NCI-H1417 (cell line): ENCODE measurements at regions not wholly inside any gene's neighbourhood (a gene's known extent, or its start where the extent isn't known, plus 50 kb on each side); places are given as distances from the start of the nearest gene placed in this dataset.
A peak's percentile ranks its signal among the peaks of the same experiment; 100 is the strongest.

Source experiments
- DNase-seq, 3 experiments: peaks; one replicate each; lab custom pipeline; 2025; lab: John Stamatoyannopoulos, UW

- DNase-seq, result no peak
Observed at GRCh38 chr10:121099592-121099991, 248.4 kb downstream of the WDR11 start.

- DNase-seq, result no peak
Observed at GRCh38 chr10:121101561-121101960, 250.4 kb downstream of the WDR11 start.

DNA sequence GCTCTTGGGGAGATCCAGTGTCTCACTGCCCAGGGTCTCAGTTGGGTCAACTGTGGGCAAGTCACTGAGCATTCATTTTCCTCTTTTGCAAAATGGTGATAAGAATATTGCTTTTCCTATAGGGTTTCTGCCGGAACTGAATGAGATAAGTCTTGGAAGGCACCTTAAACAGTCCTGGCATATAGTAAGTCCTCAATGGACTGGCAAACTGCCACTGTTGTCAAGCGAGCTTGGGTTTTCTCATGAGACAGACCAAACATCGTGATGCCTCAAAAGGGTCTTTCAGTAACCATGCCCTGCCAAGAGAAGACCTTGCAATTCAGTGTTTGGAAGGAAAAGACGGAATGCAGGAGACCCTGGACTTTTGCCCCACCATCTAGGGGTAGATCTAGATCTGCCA is 251.5 kb downstream of the WDR11 start:
- DNase-seq, result no peak

DNA sequence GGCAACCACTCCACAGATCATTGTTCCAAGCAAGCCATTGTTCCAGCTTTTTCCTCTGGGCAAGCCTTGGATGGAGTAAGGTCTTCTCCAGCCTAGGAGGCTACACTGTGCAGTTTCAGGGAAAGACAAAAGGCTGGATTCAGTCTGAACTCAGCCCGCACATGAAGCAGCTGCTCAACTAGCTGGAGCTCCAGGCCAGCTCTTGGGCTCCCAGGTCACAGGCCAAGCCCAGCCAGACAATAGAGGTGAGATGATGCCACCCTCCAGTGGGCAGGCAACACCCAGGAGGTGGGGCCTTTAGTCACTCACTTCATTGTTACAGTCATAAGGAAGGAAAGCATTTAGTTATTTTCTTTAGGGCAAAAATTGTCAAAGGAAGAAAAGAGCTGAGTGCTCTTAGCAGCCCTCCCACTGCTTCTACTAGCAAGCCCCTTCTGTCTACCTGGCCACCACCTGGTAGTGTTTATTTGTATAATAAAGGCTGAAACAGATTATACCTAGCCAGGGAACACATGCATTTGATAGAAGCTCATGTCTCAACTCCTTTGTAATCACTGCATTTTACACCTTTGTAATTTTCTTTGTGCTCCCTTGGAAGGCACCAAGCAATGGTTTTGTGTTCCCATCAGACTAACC is 253.4 kb downstream of the WDR11 start:
- DNase-seq, result peak in 2 of 3 experiments; percentile 7 to 16

DNA sequence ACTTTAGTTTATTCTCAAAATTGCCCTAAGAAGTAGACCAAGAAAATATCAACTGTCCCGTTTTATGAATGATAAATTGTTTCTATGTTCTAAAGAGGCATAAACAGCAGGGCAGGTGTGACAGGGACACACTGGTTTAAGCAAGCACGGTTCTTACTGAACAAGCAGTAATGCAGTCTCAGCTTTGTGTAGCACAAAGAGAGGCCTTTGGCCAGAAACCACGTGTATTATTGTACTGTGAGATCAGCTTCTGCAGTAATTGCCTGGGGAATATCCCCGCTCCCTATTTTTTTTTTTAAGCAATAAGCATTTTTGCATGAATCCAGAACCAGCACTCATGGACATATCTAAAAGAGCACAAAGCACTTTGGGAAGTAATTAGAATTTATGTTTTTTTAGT is 255.4 kb downstream of the WDR11 start:
- no peak for DNase-seq

DNA sequence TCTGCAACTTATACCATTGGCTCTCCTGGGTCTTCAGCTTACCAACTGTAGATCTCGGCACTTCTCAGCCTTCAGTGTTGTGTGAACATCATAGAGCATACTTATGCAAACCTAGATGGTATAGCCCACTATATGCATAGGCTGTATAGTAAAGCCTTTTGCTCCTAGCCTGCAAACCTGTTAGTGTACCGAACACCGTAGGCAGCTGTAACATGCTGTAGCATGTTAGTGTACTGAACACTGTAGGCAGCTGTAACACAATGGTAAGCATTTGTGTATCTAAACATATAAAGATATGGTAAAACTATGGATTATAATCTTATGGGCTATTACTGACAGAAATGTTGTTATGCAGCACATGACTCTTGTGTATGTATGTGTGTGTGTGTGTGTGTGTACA is 256.9 kb downstream of the WDR11 start:
- no peak for DNase-seq

DNA sequence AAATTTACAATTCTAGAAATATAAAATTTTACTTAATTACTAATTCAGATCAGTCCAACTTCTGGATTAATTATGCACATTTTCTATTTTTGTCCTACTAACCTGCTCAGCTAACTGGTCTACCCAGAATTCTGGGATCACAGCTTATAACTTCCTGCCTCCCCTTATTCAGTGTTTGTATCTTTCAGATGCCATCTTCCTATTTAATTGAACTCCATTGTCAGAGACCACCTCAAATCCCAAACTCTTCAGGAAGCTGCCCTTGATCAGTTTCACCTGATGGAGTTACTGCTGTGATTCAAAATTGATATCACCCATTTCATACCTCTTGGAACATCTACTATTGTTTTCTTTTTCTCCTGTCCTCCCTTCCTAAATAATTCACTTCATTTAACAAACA is 259.2 kb downstream of the WDR11 start:
- DNase-seq, result no peak

- no peak for DNase-seq
Observed at GRCh38 chr10:121112136-121112535, 261.0 kb downstream of the WDR11 start.

DNA sequence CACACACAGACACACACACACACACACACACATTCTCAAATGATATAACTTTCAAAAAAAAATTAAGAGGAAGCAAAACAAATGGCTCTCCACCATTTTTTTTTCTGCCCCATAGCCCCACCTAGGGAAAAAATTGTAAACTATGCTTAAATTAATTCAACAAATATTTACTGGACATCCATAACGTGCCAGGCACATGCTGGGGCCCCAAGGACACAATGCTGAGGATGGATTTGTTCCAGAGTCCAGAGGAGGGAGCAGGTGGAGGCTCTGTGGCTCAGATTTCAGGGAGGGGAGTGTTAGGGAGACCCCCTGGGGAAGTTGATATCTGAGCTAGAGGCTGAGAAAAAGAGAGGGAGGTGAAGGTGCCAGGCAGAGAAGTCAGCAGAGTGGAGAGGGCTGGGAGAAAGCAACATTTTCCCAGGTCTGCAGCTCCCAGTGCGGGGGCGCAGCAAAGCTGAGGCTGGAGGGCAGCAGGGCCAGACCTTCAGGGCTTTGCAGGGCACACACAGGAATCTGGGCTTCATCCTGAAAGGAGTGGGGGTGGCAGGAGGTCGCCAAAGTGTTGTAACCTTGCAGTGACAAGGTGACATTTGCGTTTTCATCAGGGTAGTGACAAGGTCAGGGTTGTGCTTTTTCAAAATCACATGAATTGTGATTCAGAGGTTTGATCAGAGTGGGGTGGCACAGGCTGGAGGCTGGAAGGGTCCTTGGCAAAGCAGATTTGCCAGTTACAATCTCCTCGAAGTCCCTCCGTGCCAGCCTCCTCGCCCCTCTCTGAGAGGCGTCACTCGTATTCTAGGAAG is 261.6 kb downstream of the WDR11 start:
- DNase-seq, result peak in 1 of 3 experiments; percentile 0

DNA sequence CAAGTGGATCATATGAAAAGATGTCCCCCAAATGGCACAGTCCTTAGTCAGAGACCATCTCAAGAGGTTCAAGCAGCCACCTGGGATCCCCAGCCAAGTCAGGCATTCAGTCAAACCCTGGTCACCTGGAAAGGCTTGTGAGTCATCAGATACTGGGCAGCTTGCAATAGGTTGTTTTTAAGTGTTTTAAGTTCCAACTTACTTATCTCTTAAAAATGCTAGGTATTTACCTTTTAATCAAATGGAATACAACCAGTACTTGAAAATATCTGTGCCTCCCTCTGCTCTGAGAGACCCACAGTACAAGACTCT is 262.2 kb downstream of the WDR11 start:
- DNase-seq, result no peak

- DNase-seq, result no peak
Observed at GRCh38 chr10:121113911-121114310, 262.7 kb downstream of the WDR11 start.

DNA sequence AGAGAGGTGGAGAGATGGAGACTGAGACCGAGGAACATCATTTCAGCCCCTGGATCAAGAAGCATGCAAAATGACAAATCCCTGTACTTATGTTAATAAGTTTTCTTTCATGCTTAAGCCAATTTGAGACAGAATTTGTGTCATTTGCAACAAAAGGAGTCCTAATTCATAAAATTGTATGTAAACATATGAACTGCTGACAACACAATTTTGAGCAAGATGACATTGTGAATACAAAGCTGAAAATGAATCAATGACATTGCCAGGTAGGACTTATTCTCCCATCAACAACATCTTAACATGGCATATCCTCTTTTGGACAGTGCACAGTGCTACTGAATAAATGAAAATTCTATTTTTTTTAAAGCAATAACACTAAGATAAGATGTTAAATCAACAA is 264.0 kb downstream of the WDR11 start:
- no peak for DNase-seq

GRCh38 chr10:121121462-121121861 is 270.3 kb downstream of the WDR11 start:
- no peak for DNase-seq

- no peak for DNase-seq
Observed at GRCh38 chr10:121127151-121127906, 276.2 kb downstream of the WDR11 start.

- DNase-seq, result no peak
Observed at GRCh38 chr10:121128164-121128563, 277.0 kb downstream of the WDR11 start.

GRCh38 chr10:121129266-121129665 is 278.1 kb downstream of the WDR11 start:
- DNase-seq, result no peak

DNA sequence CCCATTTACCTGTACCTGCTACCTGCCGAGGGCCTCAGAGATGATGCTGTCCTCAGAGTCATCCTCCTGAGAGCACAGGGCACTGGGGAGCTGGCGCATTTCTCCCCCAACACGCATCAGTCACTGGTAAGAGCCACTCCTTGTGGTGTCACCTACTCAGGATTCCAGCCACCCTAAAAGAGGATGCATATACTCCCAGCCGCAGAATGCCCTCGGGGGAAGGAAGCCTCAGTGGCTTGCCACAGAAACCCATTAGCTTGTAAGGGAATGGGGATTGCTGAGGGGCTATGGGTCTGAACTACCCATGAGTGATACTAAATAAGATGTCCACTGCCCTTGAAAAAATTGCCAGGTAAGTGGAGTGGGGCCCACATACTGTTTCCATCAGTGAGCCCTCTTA is 279.2 kb downstream of the WDR11 start:
- no peak for DNase-seq

GRCh38 chr10:121131014-121131413 is 279.9 kb downstream of the WDR11 start:
- no peak for DNase-seq

GRCh38 chr10:121131426-121132265 is 280.5 kb downstream of the WDR11 start:
- no peak for DNase-seq

DNA sequence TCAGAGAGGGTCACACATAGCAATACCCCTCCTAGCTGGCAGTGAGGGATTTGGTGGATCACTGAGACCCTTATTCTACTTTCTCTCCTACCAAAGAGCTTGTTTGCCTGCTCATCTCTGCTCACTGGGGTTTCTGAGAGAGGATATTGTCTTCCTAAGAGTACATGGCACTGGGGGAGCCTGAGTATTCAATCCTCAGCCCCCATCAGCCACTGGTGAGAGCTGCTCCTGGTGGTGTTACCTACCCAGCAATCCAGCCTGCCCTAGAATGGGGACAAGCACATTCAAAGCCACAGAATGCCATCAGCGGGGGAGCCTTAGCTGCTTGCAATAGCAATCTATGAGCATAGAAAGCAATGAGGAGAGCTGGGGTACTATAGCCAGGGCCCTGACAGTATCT is 281.1 kb downstream of the WDR11 start:
- no peak for DNase-seq

DNA sequence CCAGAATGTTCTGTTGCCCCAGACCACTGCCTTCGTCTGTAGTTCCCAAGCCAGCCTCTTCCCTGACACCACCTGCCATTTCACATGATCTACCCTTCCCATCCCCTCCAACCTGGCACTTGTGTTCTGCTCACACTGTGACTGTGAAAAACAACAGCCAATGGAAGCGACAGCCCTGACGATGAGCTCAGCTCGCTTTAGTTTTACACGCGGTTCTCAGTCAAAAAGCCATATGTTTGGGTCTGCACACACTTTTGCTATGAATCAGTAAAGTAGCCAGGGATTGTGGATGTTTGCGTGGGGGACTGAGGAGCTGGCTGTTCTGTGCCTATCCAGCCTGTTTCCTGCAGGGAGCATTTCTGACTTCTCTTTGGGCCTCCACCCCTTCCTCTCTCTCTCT is 282.7 kb downstream of the WDR11 start:
- DNase-seq, result no peak

GRCh38 chr10:121134711-121135110 is 283.5 kb downstream of the WDR11 start:
- no peak for DNase-seq
